Stimulated activated CD8-positive, alpha-beta memory T cell treated with anti-CD3 and anti-CD28 coated beads, Interleukin-7, amount 100 ng/mL, for 48 hours (primary cell): ENCODE measurements at regions not wholly inside any gene's neighbourhood (a gene's known extent, or its start where the extent isn't known, plus 50 kb on each side); places are given as distances from the start of the nearest gene placed in this dataset.

Experiments
- DNase-seq, 2 donors: peaks; one replicate each; pipeline ENCODE4 v3.0.0-alpha.2; 2020; ENCODE audit warnings: low read depth in 1 of 2; ENCODE audit errors: extremely low read depth in 1 of 2

DNA sequence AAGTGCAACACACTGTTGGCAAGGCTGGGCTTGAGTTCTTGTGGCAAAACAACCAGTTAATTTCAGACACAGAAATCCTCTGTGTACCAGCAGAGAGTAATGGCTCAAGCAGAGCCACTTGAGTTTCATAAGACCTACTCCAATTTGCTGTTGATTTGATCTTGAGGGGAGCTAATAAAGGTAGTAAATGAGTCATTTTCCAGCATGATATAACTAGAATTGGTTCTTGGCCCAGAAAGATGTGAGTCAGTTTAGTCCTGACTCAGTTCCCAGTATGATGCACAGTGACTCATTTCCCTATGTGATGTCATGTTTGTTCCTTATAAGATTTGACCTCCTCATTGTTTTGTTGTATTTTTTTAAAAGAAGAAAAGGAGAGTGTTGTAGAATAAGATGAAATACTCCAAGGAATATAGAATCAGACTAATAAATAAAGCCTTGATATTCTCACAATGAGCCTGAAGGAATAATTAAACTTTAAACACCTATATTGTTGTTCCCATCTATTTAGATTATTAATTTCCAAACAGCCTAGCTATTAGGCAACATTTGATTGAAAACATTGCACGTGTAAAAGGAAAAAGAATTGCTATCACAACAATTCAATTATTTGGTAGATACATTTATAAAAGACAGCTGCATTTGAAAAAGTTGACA, 186.2 kb downstream of the REEP3 start:
- DNase-seq = no peak

DNA sequence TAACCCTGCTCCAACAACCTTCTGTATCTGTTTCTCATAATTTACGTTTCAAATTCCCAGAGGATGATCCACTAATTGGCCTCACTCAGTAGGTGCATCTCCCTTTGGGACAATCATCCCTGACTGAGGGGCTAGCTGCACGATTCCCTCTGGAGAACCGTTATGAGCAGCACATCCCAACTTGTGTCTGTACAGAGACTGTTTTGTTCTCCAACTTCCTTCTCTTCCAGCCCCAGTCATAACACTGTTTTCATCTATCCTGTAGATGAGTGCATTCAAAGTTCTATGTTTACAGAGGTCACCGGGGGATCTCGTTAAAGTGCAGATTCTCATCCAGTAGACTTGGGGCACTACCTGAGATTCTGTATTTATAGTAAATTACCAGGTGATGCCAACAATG, 187.2 kb downstream of the REEP3 start:
- no peak for DNase-seq

DNA sequence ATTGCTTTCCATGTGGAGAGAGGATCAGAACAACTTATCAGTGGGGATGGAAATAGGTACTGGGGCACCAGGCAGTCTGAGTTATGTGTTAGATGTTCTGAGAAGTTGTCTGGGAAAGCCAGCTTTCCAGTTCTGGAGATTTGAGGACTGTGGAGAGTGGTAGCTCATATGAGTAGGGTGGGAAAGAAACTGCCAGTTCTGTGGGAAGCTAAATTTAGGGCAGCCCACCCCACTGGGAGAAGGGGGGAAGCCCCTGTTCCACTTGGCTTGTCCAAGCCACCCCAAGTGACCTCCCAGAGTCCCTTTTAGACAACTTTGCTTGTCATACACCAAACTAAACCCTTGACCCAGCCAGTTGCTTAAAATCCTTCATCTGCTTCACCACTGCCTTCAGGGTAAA, 189.5 kb downstream of the REEP3 start:
- no peak for DNase-seq

DNA sequence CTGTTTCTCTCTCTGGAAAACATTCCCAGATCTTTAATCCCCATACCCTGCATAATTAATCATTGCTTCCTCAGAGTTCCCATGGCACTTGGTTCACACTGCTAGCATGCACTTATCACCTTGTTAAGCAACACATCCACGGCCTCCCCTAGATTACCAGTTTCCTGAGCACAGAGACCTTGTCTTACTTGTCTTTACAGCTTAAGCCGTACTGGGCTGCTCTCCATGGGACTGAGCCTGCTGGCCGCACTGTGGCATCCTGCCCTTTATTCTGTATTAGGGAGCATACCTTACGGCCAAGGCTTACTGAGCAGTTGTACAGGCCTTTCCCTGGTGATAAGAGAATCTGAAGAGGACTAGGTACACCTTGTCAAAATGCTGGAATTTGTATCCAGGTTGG, 190.2 kb downstream of the REEP3 start:
- no peak for DNase-seq

DNA sequence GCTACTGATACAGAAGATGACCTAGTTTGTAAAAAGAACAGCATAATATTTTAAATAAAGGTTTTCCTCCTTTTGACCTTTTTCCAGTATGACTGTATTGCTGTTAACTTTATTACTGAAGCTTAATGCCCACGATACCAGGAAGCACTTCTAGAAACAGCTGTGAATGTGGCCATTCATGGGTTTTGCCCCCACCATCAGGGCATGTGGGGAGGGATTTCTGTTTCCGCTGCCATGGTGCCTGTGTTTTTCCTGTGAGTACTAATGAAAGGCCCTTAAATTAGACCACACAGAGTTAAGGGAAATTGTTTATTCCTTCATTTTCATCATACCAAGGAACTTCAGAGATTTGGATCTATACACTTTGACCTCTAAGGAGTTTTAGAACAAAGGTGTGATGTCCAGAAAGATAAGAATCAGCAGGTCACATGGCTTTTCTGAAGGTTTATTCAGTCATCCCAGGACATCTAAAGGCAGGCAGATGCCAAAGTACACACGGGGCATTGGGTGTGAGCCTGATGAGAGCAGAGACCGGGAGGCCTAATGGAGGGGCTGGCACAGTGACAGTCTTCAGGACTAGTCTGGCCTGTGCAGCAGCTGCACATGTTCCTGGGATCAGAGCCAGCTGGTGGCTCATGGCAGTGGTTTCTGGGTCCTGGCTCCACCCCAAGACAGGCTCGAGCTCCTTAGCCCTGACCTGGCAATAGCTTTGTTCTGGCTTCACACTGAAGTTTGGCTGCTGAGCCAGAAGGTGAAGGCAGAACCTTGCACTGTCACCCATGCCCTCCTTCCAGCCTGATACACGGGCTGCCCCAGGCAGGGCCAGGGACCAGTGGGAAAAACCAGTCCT, 190.9 kb downstream of the REEP3 start:
- DNase-seq = no peak

DNA sequence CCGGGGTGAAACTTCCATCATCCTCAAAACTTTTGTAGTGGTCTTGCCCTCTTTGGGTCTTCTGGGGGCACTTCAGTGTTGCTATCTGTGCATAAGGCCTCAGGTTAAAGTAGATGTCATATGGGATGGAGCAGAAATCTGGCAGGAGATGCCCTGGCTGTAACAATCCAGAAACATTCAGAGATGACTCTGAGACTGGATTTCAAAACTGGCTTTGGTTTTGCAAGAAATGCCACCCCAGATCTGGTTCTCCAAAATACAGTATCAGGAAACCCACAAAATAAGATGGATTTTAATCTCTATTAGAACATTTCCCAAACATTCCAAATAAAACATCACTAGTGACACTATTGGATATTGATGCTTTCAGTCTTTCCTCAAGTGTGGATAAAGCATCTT, 191.5 kb downstream of the REEP3 start:
- DNase-seq = no peak

DNA sequence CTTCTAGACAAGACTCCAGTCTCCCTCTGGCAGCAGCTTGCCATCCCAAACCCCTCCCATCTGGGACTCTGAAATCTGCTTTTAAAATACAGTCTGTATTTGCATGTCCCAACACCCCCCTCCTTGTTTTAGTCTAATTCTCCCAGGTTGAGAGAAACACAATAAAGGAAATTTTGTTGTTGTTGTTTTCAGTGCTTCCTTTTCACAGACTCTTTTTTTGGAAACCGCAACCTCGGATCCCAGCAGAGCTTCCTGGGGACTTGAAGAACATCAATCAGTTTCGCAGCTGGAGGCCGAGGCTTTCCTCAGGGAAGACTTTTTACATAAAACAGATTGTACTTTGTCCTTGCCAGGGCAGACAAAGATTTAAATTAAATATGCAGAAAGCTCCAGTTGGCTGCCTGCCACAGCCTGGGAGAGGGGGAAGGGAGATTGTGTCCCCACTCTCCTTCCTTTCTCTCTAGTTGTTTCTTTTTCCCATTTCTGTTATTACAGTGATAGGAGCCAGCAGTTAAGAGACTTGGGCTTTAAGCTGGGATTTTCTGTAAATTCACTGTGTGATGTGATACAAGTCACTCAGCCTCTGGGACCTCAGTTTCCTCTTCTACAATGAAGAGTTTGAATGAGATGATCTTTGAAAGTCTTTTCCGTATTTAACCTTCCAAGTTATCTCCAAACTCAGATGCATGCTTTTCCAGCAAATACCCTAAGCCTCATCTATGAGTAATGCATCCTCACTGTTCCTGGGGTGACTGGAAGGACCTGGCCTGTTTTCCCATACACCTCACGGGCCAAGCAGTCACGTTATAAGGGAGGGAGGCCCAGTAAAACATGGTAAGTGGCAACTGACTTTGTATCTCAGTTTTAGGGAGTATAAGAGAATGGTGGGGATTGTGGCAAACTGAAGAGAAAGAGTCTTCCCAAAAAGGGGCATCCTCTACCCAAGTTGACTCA, 192.3 kb downstream of the REEP3 start:
- no peak for DNase-seq

DNA sequence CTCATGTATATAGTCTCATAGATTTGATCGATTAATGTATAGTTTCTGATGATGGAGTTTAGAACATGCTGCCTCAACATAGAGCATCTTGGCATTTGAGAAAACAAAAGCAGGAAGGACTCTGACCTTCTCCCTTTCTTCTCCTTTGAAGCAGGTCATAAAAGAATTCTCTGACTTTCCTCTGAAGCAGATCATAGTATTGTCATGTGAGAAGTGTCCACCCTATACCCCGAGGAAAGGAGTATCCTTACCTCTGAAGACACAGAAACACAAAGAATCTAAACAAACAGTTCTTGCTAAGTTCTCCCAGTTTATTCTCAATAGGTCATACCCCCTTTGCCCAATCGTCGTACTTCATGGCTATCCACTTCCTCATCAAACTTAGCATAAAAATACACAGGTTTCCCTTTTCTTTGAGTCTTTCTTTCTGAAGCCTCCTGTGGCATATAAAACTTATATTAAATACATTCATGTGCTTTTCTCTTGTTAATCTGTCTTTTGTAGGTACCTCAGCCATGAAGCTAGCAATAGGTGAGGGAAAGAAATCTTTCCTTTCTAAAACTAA, 194.9 kb downstream of the REEP3 start:
- no peak for DNase-seq

DNA sequence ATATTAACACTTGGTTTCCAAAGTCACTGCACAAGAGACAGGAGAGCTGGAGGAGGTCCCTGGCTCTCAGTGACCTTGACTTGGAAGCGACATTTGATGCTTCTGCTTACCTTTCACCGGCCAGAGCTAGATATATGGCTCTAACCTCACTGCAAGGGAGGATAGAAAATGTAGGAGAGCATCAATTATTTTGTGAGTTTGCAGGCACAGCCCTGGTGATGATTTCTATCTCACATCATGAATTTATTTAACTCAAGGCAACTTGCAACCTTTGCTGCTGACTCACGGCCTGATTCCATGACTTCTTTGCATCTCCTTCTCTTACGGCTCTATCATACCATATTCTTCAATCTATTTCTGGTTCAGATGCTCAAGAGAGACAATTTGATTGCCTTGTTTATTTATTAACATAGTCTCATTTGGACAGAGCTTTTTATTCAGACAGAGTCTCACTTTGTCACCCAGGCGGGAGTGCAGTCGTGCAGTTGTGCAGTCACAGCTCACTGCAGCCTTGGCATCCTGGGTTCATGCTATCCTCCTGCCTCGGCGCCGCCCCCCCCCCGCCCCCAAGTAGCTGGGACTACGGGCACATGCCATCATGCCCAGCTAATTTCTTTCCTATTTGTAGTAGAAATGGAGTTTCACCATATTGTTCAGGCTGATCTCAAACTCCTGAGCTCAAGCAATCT, 196.0 kb downstream of the REEP3 start:
- DNase-seq = no peak

DNA sequence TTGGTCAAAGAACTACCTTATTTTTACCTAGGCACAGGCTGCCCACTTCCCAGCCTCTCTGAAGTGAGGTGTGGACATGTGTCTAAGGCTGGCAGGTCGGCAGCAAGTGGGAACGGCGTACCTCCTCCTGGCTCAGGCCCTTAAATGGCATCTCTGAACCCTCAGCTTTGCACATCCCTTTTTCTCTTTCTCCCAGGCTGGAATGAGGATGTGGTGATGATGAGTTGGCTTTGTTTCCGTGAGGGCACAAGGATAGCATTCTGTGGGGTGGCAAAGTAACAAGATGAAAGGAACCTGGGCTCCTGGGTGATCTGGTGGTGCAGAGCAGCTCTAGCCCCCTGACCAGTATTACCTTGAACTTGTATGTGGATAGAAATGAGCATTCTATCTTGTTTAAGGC, 196.8 kb downstream of the REEP3 start:
- DNase-seq = no peak

DNA sequence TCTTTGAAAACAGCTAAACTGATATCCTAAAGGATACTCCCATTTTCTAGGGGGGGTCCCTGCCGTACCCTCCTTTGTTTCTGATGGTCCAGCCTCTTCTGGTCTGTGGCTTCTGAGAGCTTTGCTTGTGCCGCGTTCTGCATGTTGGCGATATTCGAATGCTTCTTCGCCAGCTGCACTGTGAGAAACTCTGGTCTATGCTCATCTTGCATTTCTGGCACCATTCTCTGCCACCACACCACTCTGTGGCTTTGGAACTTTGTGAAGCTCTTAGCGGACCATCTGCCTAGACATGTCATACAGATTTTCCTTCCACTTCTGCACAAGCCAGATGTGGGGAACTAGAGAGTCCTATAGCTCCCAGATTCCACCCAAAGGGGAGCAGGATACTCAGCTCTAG, 197.2 kb downstream of the REEP3 start:
- DNase-seq = no peak

DNA sequence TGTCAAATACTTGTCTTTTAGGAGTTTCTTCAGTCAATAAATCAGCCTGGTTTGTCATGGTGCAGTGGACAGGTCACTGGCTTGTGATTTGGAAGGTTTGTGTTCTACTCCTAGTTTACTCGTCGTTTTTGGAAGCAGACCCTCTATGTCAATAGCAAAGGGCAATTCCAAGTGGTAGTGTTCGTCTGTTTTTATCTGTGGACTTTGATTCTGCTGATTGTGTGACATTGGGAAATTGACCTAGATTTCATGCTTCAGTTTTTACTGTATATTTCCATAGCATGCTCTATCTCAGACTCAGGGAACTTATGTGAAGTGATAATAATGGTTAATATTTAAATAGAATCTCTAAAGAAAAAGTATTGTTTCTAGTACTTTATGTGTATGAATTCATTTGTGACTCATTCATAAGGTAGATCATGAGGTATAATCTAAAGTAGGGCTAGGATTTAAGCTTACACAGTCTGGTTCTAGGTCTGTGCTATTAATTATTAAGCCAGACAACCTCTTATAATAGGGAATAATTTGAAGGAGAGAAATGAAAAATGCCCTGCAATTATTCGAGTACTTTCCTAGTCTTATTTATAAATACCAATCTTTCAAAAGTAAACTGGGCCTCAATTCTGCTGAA, 198.1 kb downstream of the REEP3 start:
- no peak for DNase-seq

DNA sequence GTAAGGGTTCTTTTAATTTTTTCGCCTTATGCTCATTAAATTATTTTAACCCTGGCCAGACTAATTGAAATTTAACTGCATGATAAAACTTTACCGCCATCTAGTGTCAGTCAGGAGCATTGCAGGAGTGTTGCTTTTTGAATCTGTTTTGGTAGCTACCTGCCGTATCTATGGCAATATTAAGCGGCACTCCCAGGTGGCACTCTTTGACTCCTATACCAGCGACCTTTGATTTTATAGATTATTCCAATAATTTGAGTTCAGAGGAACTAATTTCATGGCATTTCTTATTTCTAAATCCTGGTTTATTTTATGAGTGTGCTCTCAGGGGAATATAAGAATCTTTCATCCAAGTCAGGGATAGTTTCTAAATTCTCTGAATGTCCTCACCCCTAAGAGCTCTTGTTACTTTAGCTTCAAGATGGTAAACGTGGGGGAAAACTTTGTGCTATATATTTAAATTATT, 198.9 kb downstream of the REEP3 start:
- peak in 1 of 2 donors; percentile 6 for DNase-seq

DNA sequence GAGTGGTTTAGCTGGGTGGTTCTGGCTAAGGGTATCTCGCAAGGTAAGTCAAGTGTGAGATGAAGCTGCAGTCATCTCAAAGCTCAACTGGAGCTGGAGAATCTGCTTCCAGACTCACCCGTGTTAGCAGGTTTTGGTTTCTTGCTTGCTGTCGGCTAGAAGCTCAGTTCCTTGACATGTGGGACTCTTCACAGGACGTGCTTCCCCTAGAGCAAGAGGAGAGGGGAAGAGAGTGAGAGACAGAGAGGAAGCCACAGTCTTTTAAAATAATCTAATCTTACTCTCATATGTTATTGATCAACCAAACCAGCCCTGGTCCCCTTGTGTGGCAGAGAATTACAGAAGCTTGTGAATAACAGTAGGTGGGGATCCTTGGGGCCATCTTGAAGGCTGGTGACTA, 199.5 kb downstream of the REEP3 start:
- no peak for DNase-seq

DNA sequence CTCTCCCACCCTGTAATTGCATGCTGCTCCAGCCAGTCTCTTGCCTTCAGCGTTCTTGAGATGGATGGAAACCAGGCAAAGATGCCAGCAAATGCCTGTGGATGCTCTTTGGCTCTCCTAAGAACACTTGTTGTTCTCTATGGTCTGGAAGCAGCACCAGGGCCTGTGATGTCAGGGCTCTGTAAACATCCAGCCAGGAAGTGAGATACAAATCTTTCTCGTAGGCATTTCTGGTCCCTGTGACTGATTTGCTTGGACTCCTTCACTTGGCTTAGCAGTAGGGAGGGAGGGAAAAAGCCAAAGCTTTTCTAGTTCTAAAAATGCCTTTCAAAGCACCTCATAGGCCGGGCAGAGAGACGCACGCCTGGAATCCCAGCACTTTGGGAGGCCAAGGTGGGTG, 201.3 kb downstream of the REEP3 start:
- no peak for DNase-seq

DNA sequence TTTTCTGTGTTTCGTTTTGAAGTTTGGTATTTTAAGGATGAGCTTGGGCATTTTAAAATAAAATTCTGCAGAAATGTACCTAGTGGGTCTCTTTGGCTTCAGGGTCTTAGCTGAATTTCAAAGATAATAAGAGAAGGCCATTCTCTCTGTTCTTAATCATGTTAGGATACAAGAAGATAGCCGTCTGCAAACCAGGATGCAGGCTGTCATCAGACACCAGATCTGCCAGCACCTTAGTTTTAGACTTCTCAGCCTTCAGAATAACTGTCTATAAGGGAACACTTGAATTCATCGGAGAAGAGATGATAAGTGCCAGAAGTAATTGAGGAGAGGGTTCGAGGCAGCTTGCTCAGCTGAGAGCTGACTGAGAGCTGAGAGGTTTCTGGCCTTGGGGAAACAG, 202.1 kb downstream of the REEP3 start:
- no peak for DNase-seq

DNA sequence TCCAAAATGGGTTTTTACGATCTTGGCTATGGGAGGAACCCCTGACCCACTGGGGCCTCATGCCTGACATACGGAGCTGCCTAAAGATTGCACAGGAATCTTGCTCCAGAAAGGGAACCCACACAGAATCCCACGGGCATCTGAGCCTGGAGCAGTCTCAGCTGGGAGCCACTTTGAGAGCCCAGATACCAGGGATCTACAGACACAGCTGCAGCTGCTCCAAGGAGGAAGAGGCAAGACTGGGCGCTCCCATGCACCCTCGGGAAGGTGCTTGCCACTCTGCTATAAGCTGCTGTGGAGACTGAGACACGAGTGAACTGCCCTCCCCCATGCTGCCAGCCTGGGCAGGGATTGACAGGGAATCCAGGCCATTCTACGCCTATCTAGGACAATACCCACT, 202.5 kb downstream of the REEP3 start:
- DNase-seq = no peak

DNA sequence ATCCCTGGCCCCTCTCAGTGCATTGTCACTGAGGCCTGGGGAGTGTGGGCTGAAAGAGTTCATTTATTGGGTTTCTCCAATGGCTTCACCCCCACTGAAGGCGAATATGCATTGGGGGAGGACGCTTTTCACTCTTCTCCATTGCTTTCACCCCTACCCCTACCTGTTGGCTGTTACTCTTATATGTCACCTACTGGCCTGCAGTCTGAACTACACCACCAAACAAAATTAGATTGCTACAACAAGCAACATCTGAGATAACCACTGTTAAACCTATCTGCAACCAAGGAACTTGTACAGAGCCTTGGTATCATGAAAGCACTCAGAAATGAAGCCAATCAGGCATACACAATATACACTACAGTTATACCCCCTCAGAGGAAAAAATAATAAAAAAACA, 203.7 kb downstream of the REEP3 start:
- DNase-seq = no peak

DNA sequence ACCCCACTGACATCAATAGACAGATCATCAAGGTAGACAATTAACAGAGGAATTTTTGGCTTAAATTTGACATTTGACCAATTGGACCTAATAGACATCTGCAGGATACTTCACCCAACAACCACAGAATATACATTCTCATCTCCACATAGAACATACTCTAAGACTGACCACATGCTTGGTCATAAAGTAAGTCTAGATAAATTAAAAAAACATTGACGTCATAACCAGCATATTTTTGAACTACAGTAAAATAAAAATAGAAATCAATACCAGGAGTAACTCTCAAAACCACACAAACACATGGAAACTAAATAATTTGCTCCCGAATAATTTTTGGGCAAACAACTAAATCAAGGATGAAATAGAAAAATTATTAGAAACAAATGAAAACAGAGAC, 205.7 kb downstream of the REEP3 start:
- no peak for DNase-seq

DNA sequence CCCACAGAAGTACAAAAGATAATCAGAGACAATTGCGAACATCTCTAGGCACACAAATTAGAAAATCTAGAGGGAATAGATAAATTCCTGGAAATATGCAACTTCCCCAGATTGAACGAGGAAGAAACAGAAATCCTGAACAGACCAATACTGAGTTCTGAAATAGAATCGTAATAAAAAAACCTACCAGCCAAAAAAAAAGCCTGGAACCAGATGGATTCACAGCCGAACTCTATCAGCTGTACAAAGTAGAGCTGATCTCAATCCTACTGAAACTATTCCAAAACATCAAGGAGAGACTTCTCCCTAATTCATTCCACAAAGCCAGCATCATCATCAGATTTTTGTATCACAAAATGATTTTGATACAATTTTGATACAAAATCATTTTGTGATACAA, 206.4 kb downstream of the REEP3 start:
- DNase-seq = no peak
